Small intestine (tissue), 7 donors: ENCODE measurements at regions not wholly inside any gene's neighbourhood (a gene's known extent, or its start where the extent isn't known, plus 50 kb on each side); places are given as distances from the start of the nearest gene placed in this dataset.
A peak's percentile ranks its signal among the peaks of the same experiment; 100 is the strongest.
"Not testable (repeated sequence)": the region's sequence is repeated elsewhere in the genome, so short reads cannot be mapped to it uniquely, and the experiment has no call there.

Experiments
- DNase-seq, 2 donors: peaks; one replicate each; pipeline versions ENCODE4 v3.0.0 to v3.0.0-alpha.2; 2013
- FAIRE-seq: peaks from 2 replicates; lab custom pipeline; 2012; peaks lifted over from hg19 to GRCh38; lab: Jason Lieb, UNC
- H3K27ac ChIP-seq, 3 donors: one replicate each; pipeline ENCODE4 v1.5.1; 2013; ENCODE audit warnings: low read length in 2 of 3, mild to moderate bottlenecking in 2 of 3, control low read depth in 1 of 3, inconsistent platforms in 1 of 3, low read depth in 1 of 3, moderate library complexity in 1 of 3
- H3K27me3 ChIP-seq, 3 donors: one replicate each; pipeline ENCODE4 v1.6.1; 2013; ENCODE audit warnings: low read length in 3 of 3, inconsistent platforms in 1 of 3; ENCODE audit not compliant: control insufficient read depth in 3 of 3, insufficient read depth in 3 of 3
- H3K36me3 ChIP-seq, 3 donors: one replicate each; pipeline ENCODE4 v1.6.1; 2013; ENCODE audit warnings: low read length in 3 of 3, inconsistent platforms in 1 of 3, low read depth in 1 of 3, mild to moderate bottlenecking in 1 of 3, moderate library complexity in 1 of 3; ENCODE audit not compliant: control insufficient read depth in 3 of 3, insufficient read depth in 2 of 3
- H3K4me1 ChIP-seq, 3 donors: one replicate each; pipeline ENCODE4 v1.6.1; 2013; ENCODE audit warnings: low read length in 2 of 3, inconsistent platforms in 1 of 3, low read depth in 1 of 3, mild to moderate bottlenecking in 1 of 3, moderate library complexity in 1 of 3; ENCODE audit not compliant: control insufficient read depth in 3 of 3, insufficient read depth in 2 of 3
- H3K4me3 ChIP-seq, 3 donors: one replicate each; pipeline ENCODE4 v1.5.1; 2013; ENCODE audit warnings: low read length in 3 of 3, control low read depth in 1 of 3, inconsistent platforms in 1 of 3, low read depth in 1 of 3, mild to moderate bottlenecking in 1 of 3, moderate library complexity in 1 of 3
- H3K9me3 ChIP-seq, 2 donors: one replicate each; pipeline ENCODE4 v1.6.1; 2013; ENCODE audit warnings: low read depth in 1 of 2, low read length in 1 of 2; ENCODE audit not compliant: control insufficient read depth in 2 of 2, insufficient read depth in 1 of 2
- WGBS, 3 donors: extraction: QIAGEN DNeasy Blood & Tissue Kit; methylation state at CpG; one replicate each; pipeline ENCODE4 v1.1.7; 2013; 5-methylcytosine and 5-hydroxymethylcytosine counted together
- donor health status: healthy with polysubstance abuse.
- donor health status: control.
- donor health status: control.
- donor health status: Bipolar disorder and iron deficiency.
- donor health status: healthy.

GRCh38 chr4:132330994-132331393 lies 818.1 kb upstream of the PCDH10 start:
- Histone ChIP-seq H3K27me3 (no peaks in the 10 kb centered on the region), H3K27ac (no peak overlapping the region), H3K4me1 (no peaks in the 10 kb centered on the region), H3K9me3 (no peaks in the 10 kb centered on the region), H3K36me3 (no peaks in the 10 kb centered on the region), H3K4me3 (no peak overlapping the region)
- DNase-seq (no peak), FAIRE-seq (no peak)
- 83 to 89% (median 88%) methylated on average over 2 of the region's 2 CpGs for WGBS, 3 donors

GRCh38 chr4:132332932-132333723 lies 816.0 kb upstream of the PCDH10 start:
- peak in 1 of 2 donors; percentile 1 for DNase-seq
- Histone ChIP-seq H3K36me3 (no peaks in the 10 kb centered on the region), H3K4me3 (no peak overlapping the region), H3K27me3 (no peaks in the 10 kb centered on the region), H3K27ac (no peak overlapping the region), H3K4me1 (no peaks in the 10 kb centered on the region), H3K9me3 (no peaks in the 10 kb centered on the region)
- no peak for FAIRE-seq
- WGBS, 3 donors = 68 to 86% (median 81%) methylated on average over 1 of the region's 1 CpG

- 76 to 78% (median 77%) methylated on average over 1 of the region's 1 CpG for WGBS, 3 donors
- H3K4me1 ChIP-seq = no peaks in the 10 kb centered on the region
- FAIRE-seq (no peak), DNase-seq (no peak)
- H3K27me3 ChIP-seq = no peaks in the 10 kb centered on the region
- H3K27ac ChIP-seq = no peak overlapping the region
- H3K9me3 ChIP-seq = no peaks in the 10 kb centered on the region
- H3K4me3 ChIP-seq = no peak overlapping the region
- no peaks in the 10 kb centered on the region for H3K36me3 ChIP-seq
These were observed 815.4 kb upstream of the PCDH10 start for GRCh38 chr4:132333724-132334047.

- no peaks in the 10 kb centered on the region for H3K27me3 ChIP-seq
- FAIRE-seq (no peak), DNase-seq (no peak)
- no peaks in the 10 kb centered on the region for H3K36me3 ChIP-seq
- no peaks in the 10 kb centered on the region for H3K9me3 ChIP-seq
- H3K4me1 ChIP-seq = no peaks in the 10 kb centered on the region
- no peak overlapping the region for H3K4me3 ChIP-seq
- WGBS, 3 donors = 26 to 52% (median 40%) methylated on average over 3 of the region's 3 CpGs
- H3K27ac ChIP-seq = no peak overlapping the region
These were observed 815.0 kb upstream of the PCDH10 start for GRCh38 chr4:132334081-132334480.

GRCh38 chr4:132344924-132345828 lies 803.9 kb upstream of the PCDH10 start:
- DNase-seq = no peak
- Histone ChIP-seq H3K36me3 (no peaks in the 10 kb centered on the region), H3K4me1 (no peaks in the 10 kb centered on the region), H3K27ac (no peak overlapping the region), H3K27me3 (no peaks in the 10 kb centered on the region), H3K4me3 (no peak overlapping the region), H3K9me3 (peaks cover 3 to 14% of the 10 kb centered on the region in 2 donors)
- WGBS, 3 donors = 94 to 95% (median 94%) methylated on average over 28 to 32 of the region's 32 CpGs
- no peak for FAIRE-seq

GRCh38 chr4:132346016-132346415 lies 803.1 kb upstream of the PCDH10 start:
- no peaks in the 10 kb centered on the region for H3K27me3 ChIP-seq
- FAIRE-seq (no peak), DNase-seq (no peak)
- no peaks in the 10 kb centered on the region for H3K4me1 ChIP-seq
- H3K9me3 ChIP-seq = peaks cover 3 to 14% of the 10 kb centered on the region in 2 donors
- WGBS, 3 donors = 83 to 86% (median 84%) methylated on average over 1 of the region's 1 CpG
- no peaks in the 10 kb centered on the region for H3K36me3 ChIP-seq
- H3K27ac ChIP-seq = no peak overlapping the region
- H3K4me3 ChIP-seq = no peak overlapping the region

GRCh38 chr4:132351606-132352005 lies 797.5 kb upstream of the PCDH10 start:
- H3K36me3 ChIP-seq, H3K4me3 ChIP-seq, H3K4me1 ChIP-seq, FAIRE-seq, H3K27ac ChIP-seq, H3K27me3 ChIP-seq, H3K9me3 ChIP-seq, DNase-seq: not testable (repeated sequence)
- 57 to 77% (median 64%) methylated on average over 3 of the region's 3 CpGs for WGBS, 3 donors

GRCh38 chr4:132382243-132382642 lies 766.9 kb upstream of the PCDH10 start:
- H3K4me1 ChIP-seq = no peaks in the 10 kb centered on the region
- H3K9me3 ChIP-seq = no peaks in the 10 kb centered on the region
- no peak for DNase-seq
- H3K27ac ChIP-seq = no peak overlapping the region
- no peak for FAIRE-seq
- no peaks in the 10 kb centered on the region for H3K27me3 ChIP-seq
- no peak overlapping the region for H3K4me3 ChIP-seq
- 72 to 82% (median 75%) methylated on average over 2 of the region's 2 CpGs for WGBS, 3 donors
- no peaks in the 10 kb centered on the region for H3K36me3 ChIP-seq
